Superior temporal gyrus (tissue), 1 donor: ENCODE measurements at regions not wholly inside any gene's neighbourhood (a gene's known extent, or its start where the extent isn't known, plus 50 kb on each side); places are given as distances from the start of the nearest gene placed in this dataset.

Experiments used
- DNase-seq: peaks from one replicate; pipeline ENCODE4 v3.0.0-alpha.2; 2016; ENCODE audit errors: extremely low spot score

DNA sequence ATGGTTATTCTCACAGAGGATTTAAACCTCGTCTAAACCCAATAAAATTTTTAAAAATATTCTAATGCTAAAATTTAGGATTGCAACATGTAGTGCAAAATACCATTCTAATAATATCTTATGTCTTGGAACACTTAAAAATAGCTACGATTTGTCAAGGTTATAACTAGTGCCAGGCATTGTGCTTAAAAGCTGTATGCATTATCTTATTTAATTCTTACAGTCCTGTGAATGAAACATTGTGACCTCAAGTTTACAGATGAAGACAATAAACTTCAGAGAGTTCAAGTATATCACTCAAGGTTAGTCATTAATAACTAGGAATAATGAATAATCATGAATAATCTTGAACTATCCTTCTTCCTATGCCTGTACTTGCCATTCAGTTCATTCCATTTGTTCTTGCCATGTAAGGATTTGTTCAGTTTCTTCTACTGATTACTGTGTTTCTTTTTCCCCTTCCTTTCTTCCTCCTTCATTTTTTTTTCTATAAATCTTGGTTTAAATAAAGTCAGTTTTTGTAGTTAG, 897.6 kb upstream of the NR2F2 start:
- DNase-seq: no peak

DNA sequence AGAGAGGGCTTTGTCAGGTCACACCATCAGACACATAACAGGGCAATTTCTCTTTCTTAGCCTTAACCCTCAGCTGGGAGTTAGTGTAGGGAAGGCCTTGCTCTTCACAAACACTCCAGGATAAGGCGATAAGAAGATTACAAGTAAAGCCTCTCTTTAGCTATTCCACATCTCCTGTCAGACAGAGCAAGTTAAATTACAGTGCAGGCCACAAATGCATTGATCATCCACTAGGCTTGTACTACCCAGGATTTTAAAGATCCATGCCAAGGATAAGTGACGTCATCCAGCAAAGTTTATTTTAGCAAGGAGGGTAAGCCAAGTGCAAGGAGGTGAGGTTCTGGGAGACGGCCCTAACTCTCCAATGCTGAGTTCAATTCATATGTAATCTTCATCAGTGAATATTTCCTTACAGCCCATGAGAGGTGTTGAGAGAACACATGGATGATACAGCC, 890.6 kb upstream of the NR2F2 start:
- no peak for DNase-seq

DNA sequence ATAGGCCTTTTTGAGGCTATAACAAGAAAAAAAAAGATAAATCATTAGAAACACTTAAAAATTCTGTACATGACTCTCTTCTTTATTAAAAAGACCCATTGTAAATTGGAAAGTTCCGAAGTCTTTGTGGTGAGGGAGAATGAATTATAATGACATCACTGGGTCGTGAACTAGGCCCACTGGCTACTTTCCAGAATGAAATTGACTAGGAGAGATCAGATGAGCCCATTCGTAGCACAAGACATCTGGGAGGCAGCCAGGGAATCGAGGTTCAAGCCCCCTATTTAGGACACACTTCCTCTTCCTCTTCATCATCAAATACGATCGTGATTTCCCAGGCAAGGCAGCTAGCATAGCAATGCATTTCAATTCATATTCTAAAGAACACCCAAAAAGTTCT, 889.8 kb upstream of the NR2F2 start:
- no peak for DNase-seq

DNA sequence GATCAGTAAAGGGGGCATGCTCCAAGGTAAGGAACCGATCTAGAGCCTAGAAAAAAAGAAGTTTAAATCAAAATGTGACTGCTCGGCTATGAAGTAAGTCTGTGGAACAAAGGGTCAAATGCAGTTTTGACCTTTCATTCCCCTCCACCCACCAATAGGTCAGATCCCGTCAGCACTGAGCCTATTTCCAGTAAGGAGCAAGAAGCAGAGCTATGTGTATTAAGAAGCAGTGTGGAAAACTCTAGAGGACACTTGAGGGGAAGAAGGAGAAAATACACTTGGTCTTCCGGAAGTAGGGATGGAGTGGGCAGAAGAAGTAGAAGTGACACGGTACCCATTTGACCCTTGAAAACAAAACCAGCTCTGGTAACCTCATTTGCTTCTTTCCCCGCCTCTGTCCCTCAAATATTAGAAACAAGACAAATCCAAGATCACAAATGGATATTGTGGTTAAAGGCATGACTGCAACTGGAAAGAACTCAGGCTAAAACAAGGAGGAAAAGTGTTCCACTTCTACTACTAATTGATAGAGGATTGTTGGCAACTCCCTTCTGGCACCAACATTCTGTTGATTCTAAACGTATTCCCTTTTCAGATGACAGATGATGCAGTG, 888.3 kb upstream of the NR2F2 start:
- DNase-seq: no peak

DNA sequence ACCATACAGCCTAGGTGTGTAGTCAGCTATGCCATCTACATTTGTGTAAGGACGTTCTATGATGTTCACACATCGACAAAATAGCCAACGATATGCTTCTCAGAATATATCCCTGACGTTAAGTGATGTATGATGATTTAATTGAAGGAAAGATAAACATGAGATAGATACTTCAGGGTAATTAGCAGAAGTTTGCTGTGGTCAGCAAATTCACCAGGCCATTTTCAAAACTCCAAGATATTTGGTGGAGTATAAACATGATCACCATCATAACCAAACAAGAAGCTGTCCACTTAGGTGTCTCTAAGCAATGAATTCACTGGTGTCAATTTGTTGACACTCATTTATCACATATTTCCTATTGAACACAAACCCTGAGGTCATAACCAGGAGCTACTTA, 885.6 kb upstream of the NR2F2 start:
- no peak for DNase-seq

DNA sequence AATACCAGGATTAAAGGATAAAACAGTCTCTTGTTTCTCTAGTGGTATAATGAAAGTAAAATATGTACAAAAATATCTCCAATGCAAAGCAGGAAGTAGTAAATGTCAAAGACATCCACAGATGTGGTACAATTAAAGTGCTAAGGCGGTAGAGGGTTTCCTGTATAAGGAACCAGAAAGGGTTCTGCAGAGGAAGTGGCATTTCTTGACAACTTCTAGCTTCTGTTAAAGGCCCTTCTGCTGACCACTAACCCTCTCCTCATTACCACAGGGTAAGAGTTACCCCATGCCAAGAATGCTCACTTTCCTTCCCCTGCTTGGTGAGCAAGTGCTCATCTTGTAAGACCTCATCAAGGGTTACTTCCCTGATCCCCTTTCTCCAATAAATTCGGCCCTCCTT, 883.6 kb upstream of the NR2F2 start:
- DNase-seq: no peak

DNA sequence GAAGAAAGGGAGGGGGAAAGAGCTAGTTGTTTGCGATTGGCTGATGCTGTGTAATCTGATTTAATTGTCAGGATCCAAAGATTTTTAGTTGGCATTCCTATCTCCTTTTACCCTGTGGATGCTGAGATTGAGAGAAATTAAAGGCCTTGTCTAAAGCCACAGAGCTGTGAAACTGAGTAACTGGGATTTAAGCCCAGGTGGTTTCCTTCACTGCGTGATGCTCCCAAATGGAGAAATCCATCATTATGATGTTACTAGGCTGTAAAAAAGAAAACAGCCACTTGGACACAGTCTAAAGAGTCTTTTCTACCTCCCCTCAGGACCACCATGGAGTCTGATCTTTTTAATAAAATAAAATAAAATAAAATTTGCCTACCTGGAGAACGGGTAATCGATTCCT, 883.0 kb upstream of the NR2F2 start:
- no peak for DNase-seq

DNA sequence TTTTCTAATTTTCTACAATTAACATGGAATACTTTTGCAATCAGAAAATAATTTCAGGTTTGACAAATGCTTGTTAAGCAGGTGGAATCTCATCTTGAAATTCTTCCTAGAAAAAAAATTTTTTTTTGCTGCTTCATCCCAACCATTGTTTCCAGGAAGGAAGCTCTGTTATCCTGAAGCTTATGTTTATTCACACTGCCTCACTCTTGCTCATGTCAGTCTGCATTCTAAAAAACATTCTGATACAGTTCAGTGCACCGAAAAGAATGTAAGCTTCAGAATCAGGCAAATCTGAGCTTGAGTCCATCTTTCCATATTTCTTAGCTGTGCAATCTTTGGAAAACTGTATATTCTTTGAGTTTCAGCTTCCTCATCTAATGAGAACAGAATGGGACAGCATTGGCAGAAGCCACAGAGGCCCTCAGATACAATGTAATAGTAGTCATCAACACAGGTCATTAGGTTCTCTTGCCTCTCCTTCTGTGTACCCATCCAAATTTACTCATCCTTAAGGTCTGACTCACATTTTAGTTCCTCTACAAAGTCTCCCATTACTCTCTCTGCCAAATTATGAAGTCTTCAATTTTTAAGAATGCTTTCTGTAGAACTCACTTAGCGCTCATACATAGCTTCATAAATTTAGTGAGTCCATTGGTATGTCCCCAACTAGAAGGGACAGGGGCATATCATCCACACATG, 881.8 kb upstream of the NR2F2 start:
- no peak for DNase-seq

DNA sequence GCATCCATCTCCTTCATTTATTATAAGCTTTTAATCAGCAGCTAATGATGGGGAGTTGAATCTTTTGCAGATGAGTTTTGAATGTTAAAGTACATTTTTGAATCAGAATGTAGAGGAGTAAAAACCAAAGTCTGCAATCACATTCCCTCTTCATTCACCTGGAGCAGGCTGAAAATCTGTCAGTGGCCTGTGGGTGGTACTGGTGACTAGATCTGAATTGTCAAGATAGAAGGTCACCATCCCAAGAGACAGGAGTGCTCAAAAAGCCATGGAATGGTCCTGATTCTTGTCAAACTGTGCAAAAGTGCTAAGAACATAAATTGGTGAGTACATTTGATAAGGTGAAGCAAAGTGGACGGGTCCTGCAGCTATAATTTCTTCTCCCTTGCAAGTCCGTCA, 881.3 kb upstream of the NR2F2 start:
- no peak for DNase-seq

DNA sequence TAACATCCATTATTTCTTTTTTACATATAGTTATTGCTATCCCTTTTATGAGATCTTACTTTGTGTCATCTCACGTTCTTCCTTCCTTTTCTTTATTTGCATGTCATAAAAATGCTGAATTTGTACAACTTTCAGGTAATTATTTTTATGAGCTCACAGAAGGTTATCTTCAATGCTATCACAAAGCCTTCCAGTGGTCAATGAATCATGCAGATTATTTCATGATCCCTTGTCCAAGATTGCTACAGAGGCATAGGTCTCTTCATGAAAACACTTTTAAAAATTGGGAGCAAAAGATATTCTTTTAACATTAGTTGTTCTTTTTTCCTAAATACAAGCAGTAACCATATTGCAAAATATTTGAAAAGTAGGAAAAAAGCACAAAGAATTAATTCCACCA, 880.1 kb upstream of the NR2F2 start:
- no peak for DNase-seq

DNA sequence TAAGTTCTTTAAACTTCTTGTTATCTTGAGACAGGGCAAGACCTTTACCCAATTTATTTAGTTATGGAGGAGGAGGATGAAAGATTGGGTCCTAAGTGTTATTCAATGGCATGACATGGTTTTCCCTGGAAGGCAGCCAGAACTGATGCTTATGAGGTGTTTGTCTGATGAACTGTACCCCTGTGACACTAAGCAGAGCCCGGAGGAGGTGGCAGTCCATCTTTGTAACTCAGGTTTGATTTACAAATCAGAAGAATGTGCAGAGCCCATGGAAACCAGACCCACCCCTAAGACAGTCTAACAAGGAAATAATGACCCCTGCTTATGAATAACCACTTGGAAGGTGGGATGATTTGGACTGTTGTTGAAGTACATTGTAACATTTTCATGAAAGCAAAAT, 878.6 kb upstream of the NR2F2 start:
- DNase-seq: no peak

DNA sequence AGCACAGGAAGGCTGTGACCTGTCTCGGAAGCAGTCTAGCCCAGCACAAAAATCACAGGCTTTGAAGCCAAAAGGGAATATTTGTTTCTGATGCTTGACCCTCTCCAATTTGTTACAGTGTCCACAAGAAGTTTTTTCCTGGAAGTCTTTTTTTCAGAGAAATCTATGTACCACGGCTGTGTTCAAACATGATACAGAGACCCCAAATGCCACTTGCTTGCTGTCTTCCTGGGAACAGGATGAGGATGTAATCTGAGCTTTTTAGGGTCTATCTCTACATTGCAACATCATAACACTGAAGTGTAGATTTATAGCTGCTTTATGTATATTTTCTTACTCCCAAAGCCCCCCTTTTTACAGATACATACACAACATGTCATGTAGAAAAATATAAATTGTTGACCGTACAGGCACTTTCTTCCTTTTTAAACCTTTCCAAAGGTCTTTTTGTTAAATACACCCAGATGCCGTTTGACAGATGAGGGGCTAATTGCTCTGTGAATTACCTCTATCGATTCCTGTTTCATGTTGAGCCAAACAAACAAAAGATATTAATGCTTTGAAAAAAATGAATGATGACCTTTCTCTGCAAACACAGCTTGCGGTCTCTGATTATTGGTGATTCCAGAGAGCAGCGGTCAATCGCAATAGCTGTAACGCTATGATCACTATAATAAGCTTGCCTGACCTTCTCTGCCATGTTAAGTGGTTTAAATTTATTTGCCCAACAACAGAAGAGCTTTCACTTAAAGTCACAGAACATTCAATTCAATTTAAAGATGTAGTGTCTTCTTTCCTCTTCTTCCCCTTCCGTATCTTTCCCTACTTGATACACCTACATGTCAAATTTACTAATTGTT, 875.9 kb upstream of the NR2F2 start:
- DNase-seq: no peak

DNA sequence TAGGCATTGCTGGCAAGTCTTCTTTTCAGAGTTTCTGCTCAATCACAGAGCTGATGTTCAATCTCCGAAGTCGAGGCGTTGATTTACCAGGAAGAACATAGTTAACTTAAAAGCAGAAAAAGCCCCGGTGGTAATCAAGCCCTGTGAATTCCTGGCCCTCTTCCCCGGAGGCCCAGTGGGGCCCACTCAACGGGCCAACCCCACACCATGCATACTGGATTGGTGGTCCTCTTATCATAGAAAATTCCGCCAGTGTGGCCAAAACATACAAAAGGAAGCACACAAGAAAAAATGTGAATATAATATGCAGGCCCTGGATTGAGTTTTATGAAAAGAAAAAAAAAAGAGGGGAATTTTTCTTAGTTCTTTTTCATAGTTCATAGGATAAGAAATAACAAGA, 873.0 kb upstream of the NR2F2 start:
- DNase-seq: no peak

DNA sequence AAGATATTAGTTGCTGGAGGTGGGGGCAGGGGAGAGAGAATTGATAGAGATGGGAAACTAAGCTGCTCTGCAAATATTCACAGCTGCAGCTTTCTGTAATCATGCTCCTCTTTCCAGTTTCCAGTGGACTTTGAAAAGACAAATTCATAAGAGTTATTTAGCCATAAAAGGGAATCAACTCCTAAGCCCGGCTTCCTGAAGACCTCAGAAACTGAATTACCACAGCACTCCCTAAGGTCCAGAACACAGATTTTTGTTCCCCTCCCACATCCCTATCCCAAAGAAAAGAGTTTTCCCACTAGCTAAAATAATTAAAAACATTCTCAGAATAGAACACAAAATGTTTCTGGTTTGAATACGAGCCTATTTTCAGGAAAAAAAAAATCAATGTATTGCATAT, 871.8 kb upstream of the NR2F2 start:
- no peak for DNase-seq

DNA sequence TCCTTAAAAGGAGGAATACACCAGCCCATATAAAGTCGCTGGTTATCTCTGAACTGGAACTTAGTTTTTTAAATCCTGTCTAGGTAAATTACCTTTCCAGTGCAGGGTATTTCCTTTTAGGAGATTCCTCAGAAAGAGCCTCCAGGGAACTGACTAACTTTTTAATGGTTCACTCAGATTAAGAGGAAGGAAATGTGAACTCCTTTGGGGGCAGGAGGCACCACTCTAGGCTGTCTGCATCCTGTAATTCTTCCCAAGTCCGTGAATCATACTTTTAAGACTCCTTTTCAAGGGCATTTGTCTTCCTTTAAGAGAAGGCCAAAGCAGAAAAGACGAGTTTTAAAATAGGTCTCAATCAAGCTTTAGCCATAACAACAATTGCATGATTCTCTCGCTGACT, 871.2 kb upstream of the NR2F2 start:
- no peak for DNase-seq

DNA sequence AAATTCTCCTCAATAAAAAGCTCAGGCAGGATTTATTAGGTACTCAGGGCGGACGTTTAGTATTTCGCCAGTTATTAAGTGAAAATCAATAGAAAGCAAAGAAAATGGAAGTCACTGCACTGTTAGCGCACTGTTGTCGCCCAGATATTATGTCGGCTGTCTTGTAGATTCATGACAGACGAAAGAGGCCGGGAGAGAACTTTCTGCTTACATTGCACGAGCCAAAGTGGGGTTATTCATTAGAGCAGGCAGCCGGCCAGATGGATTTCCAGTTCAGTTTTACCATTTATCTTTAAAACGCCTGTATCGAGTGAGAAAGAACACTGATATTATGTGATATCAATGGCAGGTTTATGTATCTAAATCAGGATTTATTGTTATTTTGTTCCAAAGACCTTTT, 866.0 kb upstream of the NR2F2 start:
- no peak for DNase-seq

DNA sequence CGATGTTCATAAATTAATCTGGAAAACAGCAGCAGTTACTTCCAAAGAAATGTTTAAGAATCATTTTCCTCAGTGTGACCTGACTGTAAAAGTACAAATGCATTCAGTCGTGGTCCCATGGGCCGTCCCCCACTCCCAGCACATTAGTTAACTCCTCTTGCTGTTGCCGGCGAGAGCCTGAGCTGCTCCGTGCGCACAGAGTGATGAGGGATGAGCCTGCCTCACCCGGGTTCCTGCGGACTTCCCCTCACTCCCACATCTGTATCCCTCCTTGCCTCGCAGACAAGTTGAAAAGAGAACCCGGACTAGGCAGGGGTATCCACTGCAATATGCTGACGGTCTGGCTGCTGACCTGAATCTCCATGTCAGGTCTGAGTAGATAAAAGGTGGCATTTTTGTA, 861.7 kb upstream of the NR2F2 start:
- DNase-seq: no peak

DNA sequence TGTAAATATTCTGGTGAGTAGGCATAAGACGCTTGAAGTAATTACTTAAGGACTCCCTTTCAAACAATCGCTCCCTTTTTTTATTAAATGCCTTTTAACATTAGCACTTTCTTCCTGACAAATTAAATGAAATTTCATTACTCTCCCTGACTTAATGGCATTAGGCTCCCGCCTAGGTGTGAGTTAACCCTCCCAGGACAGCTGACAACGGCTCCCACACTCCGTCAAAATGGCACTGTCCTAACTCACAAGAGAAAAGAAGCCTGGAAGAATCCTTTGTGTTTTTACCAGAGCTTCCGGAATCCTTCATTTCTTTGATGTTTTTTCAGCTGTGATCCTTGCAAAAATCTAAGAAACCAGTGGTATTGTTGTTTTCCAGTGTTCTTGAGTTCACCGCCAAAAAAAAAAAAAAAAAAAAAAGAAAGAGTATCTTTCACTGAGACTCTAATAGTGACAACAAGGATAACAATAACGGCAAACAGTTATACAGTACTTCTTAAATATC, 861.0 kb upstream of the NR2F2 start:
- DNase-seq: no peak

DNA sequence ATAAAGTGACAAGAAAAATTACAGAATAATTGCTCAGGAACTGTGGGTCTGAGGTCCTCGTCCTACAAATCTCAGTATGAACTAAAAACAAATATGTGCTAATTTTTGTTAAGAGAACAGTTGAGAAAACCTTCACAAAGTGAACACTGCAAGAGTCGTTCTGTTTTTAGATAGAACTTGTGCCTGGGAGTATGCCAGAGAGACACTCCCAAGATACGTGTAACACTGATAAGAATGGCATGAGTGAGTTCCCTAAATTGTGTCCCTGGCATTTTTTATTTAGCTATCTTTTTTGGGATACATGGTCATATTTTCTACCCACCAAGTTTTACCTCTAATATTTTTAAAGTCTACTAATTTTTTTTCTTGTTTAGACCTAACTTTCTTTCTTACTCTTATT, 860.0 kb upstream of the NR2F2 start:
- no peak for DNase-seq

DNA sequence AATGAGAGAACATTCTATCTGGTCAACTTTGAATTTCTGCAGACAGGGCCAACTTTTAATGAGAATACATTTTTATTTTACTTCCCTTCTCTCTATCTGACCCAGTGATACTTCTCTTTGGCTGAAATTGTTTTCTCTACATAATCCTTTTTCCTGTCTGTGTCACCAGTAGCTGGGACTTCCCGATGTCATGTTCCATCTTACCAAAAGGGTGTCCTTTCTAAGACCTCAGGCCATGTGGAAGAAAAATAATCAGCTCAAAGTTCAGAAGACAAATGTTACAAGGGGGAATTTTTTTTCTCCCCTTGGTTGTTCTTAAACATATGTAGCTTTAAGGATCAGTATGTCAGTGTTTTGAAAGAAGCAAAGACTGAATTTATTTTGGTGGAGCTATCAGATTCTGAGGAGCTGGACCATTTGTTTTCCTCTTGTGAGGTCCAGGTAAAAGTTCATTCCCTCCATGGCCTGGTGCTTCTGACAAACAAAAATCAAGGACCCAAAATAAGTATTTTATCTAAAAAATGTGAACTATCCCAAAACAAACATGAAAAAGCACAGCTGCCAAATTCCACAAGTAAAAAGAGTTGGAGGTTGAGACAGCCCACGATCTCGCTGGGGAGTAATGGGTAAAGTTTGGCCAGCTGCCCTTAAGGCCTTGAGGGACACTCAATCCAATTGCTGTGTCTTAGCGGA, 859.4 kb upstream of the NR2F2 start:
- no peak for DNase-seq

DNA sequence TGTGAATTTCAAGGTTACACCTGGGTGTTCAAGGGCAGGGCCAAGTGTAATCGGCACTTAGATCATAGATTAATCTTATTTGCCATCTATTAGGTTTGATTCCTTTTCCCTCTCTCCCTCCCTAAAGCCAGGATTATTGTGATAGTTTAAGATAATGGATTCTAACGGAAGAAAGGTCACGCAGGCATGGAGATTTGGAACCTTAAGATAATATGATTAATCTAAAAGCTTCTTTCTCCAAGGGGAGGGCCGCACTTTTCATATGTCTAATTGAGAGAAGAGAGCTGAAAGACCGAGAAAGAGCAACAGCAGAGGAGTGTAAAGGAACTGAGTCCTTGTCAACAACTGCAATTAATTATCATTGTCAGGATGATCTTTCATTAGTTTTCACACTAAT, 858.8 kb upstream of the NR2F2 start:
- DNase-seq: no peak

DNA sequence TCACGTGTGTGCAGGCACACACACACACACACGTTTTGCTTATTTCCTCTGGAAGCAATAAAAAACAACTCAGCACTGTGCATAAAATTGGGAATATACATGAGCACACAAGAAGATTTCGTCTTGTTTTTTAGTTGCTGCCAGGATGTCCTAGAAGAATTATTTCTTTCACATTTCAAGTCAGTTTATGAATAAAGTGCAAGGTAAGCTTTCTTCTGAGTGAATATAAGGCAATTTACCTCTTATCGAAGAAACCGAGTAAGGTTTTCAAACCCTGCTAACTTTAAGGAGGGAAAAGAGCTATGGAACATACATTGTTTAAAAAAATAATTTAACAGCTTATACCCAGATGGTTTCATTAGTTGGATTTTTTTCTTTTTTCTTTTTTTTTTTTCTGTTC, 855.4 kb upstream of the NR2F2 start:
- no peak for DNase-seq
